PC-3 (cell line): ENCODE measurements at regions not wholly inside any gene's neighbourhood (a gene's known extent, or its start where the extent isn't known, plus 50 kb on each side); places are given as distances from the start of the nearest gene placed in this dataset.

Experiments
- EZH2 ChIP-seq: fragments of 300-600 bp; sonication (generic); IDR thresholded peaks from one replicate; pipeline ENCODE4 v1.6.1; 2017; ENCODE audit warnings: antibody characterized with exemption, mild to moderate bottlenecking, low read length; ENCODE audit not compliant: unreplicated experiment
- EZH2phosphoT487 ChIP-seq: fragments of 300-600 bp; sonication (generic); IDR thresholded peaks from 2 replicates; pipeline ENCODE4 v1.6.1; 2018; ENCODE audit warnings: mild to moderate bottlenecking, antibody characterized with exemption, low read length, borderline replicate concordance
- TF ChIP-seq, protein P1 (sequence below): fragments of 300-600 bp; sonication (generic); conservative IDR thresholded peaks from 2 replicates; pipeline ENCODE4 v1.5.1; 2017; ENCODE audit warnings: antibody characterized with exemption, low read depth, mild to moderate bottlenecking, low read length

DNA sequence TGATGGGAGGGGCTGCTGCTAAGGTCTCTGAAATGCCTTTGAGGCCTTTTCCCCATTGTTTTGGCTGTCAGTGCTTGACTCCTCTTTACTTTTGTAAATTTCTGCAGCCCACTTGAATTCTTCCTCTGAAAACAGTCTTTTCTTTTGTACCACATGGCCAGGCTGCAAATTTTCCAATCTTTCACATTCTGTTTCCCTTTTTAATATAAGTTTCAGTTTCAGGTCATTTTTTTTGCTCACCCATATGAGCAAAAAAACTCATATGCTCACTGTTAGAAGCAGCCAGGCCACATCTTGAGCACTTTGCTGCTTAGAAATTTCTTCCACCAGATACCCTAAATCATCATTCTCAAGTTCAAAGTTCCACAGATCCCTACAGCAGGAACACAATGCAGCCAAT is 234.6 kb upstream of the ADRA1B start:
- TF ChIP-seq, protein P1, sequence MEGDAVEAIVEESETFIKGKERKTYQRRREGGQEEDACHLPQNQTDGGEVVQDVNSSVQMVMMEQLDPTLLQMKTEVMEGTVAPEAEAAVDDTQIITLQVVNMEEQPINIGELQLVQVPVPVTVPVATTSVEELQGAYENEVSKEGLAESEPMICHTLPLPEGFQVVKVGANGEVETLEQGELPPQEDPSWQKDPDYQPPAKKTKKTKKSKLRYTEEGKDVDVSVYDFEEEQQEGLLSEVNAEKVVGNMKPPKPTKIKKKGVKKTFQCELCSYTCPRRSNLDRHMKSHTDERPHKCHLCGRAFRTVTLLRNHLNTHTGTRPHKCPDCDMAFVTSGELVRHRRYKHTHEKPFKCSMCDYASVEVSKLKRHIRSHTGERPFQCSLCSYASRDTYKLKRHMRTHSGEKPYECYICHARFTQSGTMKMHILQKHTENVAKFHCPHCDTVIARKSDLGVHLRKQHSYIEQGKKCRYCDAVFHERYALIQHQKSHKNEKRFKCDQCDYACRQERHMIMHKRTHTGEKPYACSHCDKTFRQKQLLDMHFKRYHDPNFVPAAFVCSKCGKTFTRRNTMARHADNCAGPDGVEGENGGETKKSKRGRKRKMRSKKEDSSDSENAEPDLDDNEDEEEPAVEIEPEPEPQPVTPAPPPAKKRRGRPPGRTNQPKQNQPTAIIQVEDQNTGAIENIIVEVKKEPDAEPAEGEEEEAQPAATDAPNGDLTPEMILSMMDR, result no peak
- TF ChIP-seq EZH2 (no peak), EZH2phosphoT487 (no peak)
